ENCODE measurements at regions not wholly inside any gene's neighbourhood (a gene's known extent, or its start where the extent isn't known, plus 50 kb on each side); places are given as distances from the start of the nearest gene placed in this dataset.

- Histone ChIP-seq H3K36me3 (replicated peaks; ENCODE audit: insufficient read depth, low read depth) (no peaks in the 10 kb centered on the region), H3K4me3 (no peak overlapping the region), H3K27me3 (no peaks in the 10 kb centered on the region), H4K20me1 (ENCODE audit: insufficient read depth, poor library complexity, severe bottlenecking) (no peaks in the 10 kb centered on the region), H3K9me3 (ENCODE audit: low read depth) (no peaks in the 10 kb centered on the region), H3K79me2 (no peaks in the 10 kb centered on the region), H3K4me1 (ENCODE audit: insufficient read depth) (no peaks in the 10 kb centered on the region), H3K27ac (no peak overlapping the region), H3K9me2 (replicated peaks; ENCODE audit: insufficient read depth) (no peaks in the 10 kb centered on the region), H3K4me2 (no peak overlapping the region), H2AFZ (no peak overlapping the region)
- no peak for DNase-seq (ENCODE audit: low spot score)
- TF ChIP-seq CTCF (IDR thresholded peaks at IDR 0.05; ENCODE audit: poor library complexity) (no peak), EZH2 (IDR thresholded peaks at IDR 0.05; ENCODE audit: borderline replicate concordance) (no peak)
Measured at GRCh38 chr5:166571668-166572067, 1719.8 kb upstream of the WWC1 start.

- H3K79me2 ChIP-seq: no peaks in the 10 kb centered on the region
- H3K27me3 ChIP-seq: no peaks in the 10 kb centered on the region
- no peaks in the 10 kb centered on the region for H3K9me2 ChIP-seq (replicated peaks; ENCODE audit: insufficient read depth)
- H3K36me3 ChIP-seq (replicated peaks; ENCODE audit: insufficient read depth, low read depth): no peaks in the 10 kb centered on the region
- H2AFZ ChIP-seq: no peak overlapping the region
- no peak overlapping the region for H3K27ac ChIP-seq
- H3K4me1 ChIP-seq (ENCODE audit: insufficient read depth): no peaks in the 10 kb centered on the region
- no peak overlapping the region for H3K4me2 ChIP-seq
- H3K9me3 ChIP-seq (ENCODE audit: low read depth): no peaks in the 10 kb centered on the region
- no peak for DNase-seq (ENCODE audit: low spot score)
- no peaks in the 10 kb centered on the region for H4K20me1 ChIP-seq (ENCODE audit: insufficient read depth, poor library complexity, severe bottlenecking)
- TF ChIP-seq EZH2phosphoT487 (IDR thresholded peaks at IDR 0.05; ENCODE audit: low read depth, severe bottlenecking, unreplicated experiment): no peak
- TF ChIP-seq CTCF (IDR thresholded peaks at IDR 0.05; ENCODE audit: poor library complexity): no peak
- no peak for TF ChIP-seq EZH2 (IDR thresholded peaks at IDR 0.05; ENCODE audit: borderline replicate concordance)
- no peak overlapping the region for H3K4me3 ChIP-seq
- 93% methylated on average over 3 of the region's 3 CpGs for WGBS (ENCODE audit: low lambda C conversion rate, missing lambda C conversion rate)
Measured at GRCh38 chr5:166576323-166576722, 1715.1 kb upstream of the WWC1 start.

- Histone ChIP-seq H3K79me2 (no peaks in the 10 kb centered on the region), H3K9me2 (replicated peaks; ENCODE audit: insufficient read depth) (no peaks in the 10 kb centered on the region), H3K4me2 (no peak overlapping the region), H3K27ac (no peak overlapping the region), H3K36me3 (replicated peaks; ENCODE audit: insufficient read depth, low read depth) (no peaks in the 10 kb centered on the region), H3K9me3 (ENCODE audit: low read depth) (no peaks in the 10 kb centered on the region), H4K20me1 (ENCODE audit: insufficient read depth, poor library complexity, severe bottlenecking) (no peaks in the 10 kb centered on the region), H3K4me1 (ENCODE audit: insufficient read depth) (no peaks in the 10 kb centered on the region), H2AFZ (no peak overlapping the region), H3K4me3 (no peak overlapping the region), H3K27me3 (no peaks in the 10 kb centered on the region)
- TF ChIP-seq EZH2 (IDR thresholded peaks at IDR 0.05; ENCODE audit: borderline replicate concordance): no peak
- no peak for TF ChIP-seq CTCF (IDR thresholded peaks at IDR 0.05; ENCODE audit: poor library complexity)
- TF ChIP-seq EZH2phosphoT487 (IDR thresholded peaks at IDR 0.05; ENCODE audit: low read depth, severe bottlenecking, unreplicated experiment): no peak
- no peak for DNase-seq (ENCODE audit: low spot score)
Measured at GRCh38 chr5:166581826-166582225, 1709.6 kb upstream of the WWC1 start.

GRCh38 chr5:166582416-166582815 lies 1709.0 kb upstream of the WWC1 start:
- 87% methylated on average over 4 of the region's 4 CpGs for WGBS (ENCODE audit: low lambda C conversion rate, missing lambda C conversion rate)
- H3K79me2 ChIP-seq: no peaks in the 10 kb centered on the region

More at GRCh38 chr5:166582416-166582815, 1709.0 kb upstream of the WWC1 start:
- H3K27ac ChIP-seq: no peak overlapping the region
- no peak for DNase-seq (ENCODE audit: low spot score)
- no peak for TF ChIP-seq EZH2phosphoT487 (IDR thresholded peaks at IDR 0.05; ENCODE audit: low read depth, severe bottlenecking, unreplicated experiment)
- H3K9me3 ChIP-seq (ENCODE audit: low read depth): no peaks in the 10 kb centered on the region
- no peaks in the 10 kb centered on the region for H4K20me1 ChIP-seq (ENCODE audit: insufficient read depth, poor library complexity, severe bottlenecking)
- H3K4me2 ChIP-seq: no peak overlapping the region
- H3K4me1 ChIP-seq (ENCODE audit: insufficient read depth): no peaks in the 10 kb centered on the region
- no peaks in the 10 kb centered on the region for H3K27me3 ChIP-seq
- no peaks in the 10 kb centered on the region for H3K36me3 ChIP-seq (replicated peaks; ENCODE audit: insufficient read depth, low read depth)
- H3K4me3 ChIP-seq: no peak overlapping the region
- H2AFZ ChIP-seq: no peak overlapping the region
- H3K9me2 ChIP-seq (replicated peaks; ENCODE audit: insufficient read depth): no peaks in the 10 kb centered on the region

All from hepatocyte (in vitro differentiated cells).